GM19467 (cell line): ENCODE measurements at regions not wholly inside any gene's neighbourhood (a gene's known extent, or its start where the extent isn't known, plus 50 kb on each side); places are given as distances from the start of the nearest gene placed in this dataset.
"Not testable (repeated sequence)": the region's sequence is repeated elsewhere in the genome, so short reads cannot be mapped to it uniquely, and the experiment has no call there.

Experiments used
- ATAC-seq: cut with Tn5 transposase; IDR thresholded peaks from one replicate; pipeline ENCODE4 v1.9.1; 2021; ENCODE audit warnings: mild to moderate bottlenecking, moderate library complexity; ENCODE audit not compliant: unreplicated experiment

- ATAC-seq, result no peak
Measured at GRCh38 chr4:11687727-11688126, 259.0 kb upstream of the HS3ST1 start.

GRCh38 chr4:11685481-11685880 lies 256.8 kb upstream of the HS3ST1 start:
- ATAC-seq, result no peak

GRCh38 chr4:11675051-11675800 lies 246.5 kb upstream of the HS3ST1 start:
- ATAC-seq, result no peak

- no peak for ATAC-seq
Measured at GRCh38 chr4:11670304-11670703, 241.6 kb upstream of the HS3ST1 start.

GRCh38 chr4:11669156-11669555 lies 240.5 kb upstream of the HS3ST1 start:
- ATAC-seq, result no peak

- no peak for ATAC-seq
Measured at GRCh38 chr4:11663114-11663513, 234.4 kb upstream of the HS3ST1 start.

GRCh38 chr4:11650801-11651596 lies 222.3 kb upstream of the HS3ST1 start:
- ATAC-seq, result no peak

- ATAC-seq, result no peak
Measured at GRCh38 chr4:11647433-11647832, 218.7 kb upstream of the HS3ST1 start.

- ATAC-seq, result not testable (repeated sequence)
Measured at GRCh38 chr4:11643081-11643480, 214.4 kb upstream of the HS3ST1 start.

GRCh38 chr4:11640584-11640983 lies 211.9 kb upstream of the HS3ST1 start:
- ATAC-seq, result no peak

GRCh38 chr4:11636551-11636950 lies 207.9 kb upstream of the HS3ST1 start:
- no peak for ATAC-seq

GRCh38 chr4:11636031-11636430 lies 207.3 kb upstream of the HS3ST1 start:
- ATAC-seq, result no peak

GRCh38 chr4:11635342-11635741 lies 206.6 kb upstream of the HS3ST1 start:
- no peak for ATAC-seq

GRCh38 chr4:11634283-11634682 lies 205.6 kb upstream of the HS3ST1 start:
- ATAC-seq, result no peak

GRCh38 chr4:11633430-11633829 lies 204.7 kb upstream of the HS3ST1 start:
- no peak for ATAC-seq

- ATAC-seq, result no peak
Measured at GRCh38 chr4:11632483-11632882, 203.8 kb upstream of the HS3ST1 start.

GRCh38 chr4:11632025-11632424 lies 203.3 kb upstream of the HS3ST1 start:
- ATAC-seq, result no peak

- no peak for ATAC-seq
Measured at GRCh38 chr4:11631416-11631815, 202.7 kb upstream of the HS3ST1 start.

- no peak for ATAC-seq
Measured at GRCh38 chr4:11628093-11628725, 199.5 kb upstream of the HS3ST1 start.

GRCh38 chr4:11626066-11626465 lies 197.4 kb upstream of the HS3ST1 start:
- no peak for ATAC-seq

GRCh38 chr4:11625211-11625610 lies 196.5 kb upstream of the HS3ST1 start:
- no peak for ATAC-seq

- ATAC-seq, result no peak
Measured at GRCh38 chr4:11624370-11624769, 195.7 kb upstream of the HS3ST1 start.
